IgD-negative memory B cell (primary cell): ENCODE measurements at regions not wholly inside any gene's neighbourhood (a gene's known extent, or its start where the extent isn't known, plus 50 kb on each side); places are given as distances from the start of the nearest gene placed in this dataset.

Experiments
- H3K27ac Mint-ChIP-seq, 3 donors: one replicate each; pipeline ENCODE4 v1.8.0; 2020 to 2022; ENCODE audit warnings: mild to moderate bottlenecking in 3 of 3, mixed read lengths in 3 of 3, moderate library complexity in 1 of 3
- H3K27me3 Mint-ChIP-seq: one replicate; pipeline ENCODE4 v1.8.0; 2021; ENCODE audit warnings: mixed read lengths
- H3K36me3 Mint-ChIP-seq: one replicate; pipeline ENCODE4 v1.8.0; 2020; ENCODE audit warnings: mild to moderate bottlenecking, mixed read lengths
- H3K4me1 Mint-ChIP-seq, 3 donors: one replicate each; pipeline ENCODE4 v1.8.0; 2020 to 2022; ENCODE audit warnings: mixed read lengths in 3 of 3, mild to moderate bottlenecking in 1 of 3
- H3K4me3 Mint-ChIP-seq, 4 donors: one replicate each; pipeline ENCODE4 v1.8.0; 2020 to 2022; ENCODE audit warnings: mild to moderate bottlenecking in 4 of 4, mixed read lengths in 4 of 4, moderate library complexity in 3 of 4
- H3K9me3 Mint-ChIP-seq, 3 donors: one replicate each; pipeline ENCODE4 v1.8.0; 2020 to 2021; ENCODE audit warnings: mixed read lengths in 3 of 3, mild to moderate bottlenecking in 1 of 3

DNA sequence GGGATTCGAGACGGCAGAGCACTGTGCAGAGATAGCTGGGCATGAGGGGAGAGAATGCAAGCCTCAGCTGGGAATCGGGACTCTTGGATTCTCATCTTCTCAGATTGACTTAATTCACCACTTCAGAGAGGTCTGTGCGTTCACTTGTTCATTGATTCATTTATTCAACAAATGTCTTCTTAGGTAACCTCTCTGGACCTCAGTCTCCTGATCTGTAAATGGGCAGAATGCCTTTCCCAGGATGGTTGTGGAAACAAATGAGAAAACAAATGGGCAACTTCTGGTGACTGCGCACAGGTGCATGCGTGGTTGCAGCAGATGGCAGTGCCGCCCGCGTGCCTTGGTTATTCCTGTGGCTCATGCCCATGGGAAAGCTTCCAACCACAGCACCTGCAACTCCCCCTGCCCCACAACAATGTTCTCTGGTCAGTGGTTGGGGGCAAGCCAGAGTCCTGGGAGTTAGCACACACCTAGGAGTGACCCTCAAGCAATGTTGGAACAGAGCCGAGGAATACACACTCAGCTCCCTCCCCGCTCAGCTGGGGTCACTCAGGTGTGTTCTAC is 110.1 kb upstream of the RUNX3 start:
- Mint-ChIP-seq H3K4me3 (no peak overlapping the region), H3K27ac (no peak overlapping the region), H3K9me3 (no peaks in the 10 kb centered on the region), H3K4me1 (peaks cover 7 to 11% (median 9%) of the 10 kb centered on the region in 3 donors), H3K27me3 (peaks cover 2% of the 10 kb centered on the region), H3K36me3 (no peaks in the 10 kb centered on the region)

DNA sequence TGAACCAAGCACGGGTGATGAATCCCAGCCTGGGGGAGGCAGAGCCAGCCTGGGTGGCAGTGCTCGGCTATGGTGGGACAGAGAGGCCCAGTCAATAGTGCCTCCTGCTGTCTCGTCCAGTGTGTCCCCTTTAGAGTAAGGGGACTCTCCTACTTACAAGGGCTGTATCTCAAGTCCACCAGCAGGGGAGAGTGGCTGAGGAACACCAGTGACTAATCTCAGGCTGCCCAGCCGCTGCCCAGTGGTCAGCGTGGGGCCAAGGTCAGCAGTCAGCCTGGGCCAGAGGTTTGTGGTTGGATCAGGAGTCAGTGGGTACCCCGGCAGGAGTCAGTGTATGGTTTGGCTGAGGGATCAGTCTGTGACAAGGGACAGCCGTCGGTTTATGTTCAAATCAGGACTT is 109.2 kb upstream of the RUNX3 start:
- peak overlapping the region in 1 of 3 donors; percentile 23 for H3K27ac Mint-ChIP-seq
- H3K4me1 Mint-ChIP-seq: peaks cover 9 to 15% (median 13%) of the 10 kb centered on the region in 3 donors
- H3K36me3 Mint-ChIP-seq: no peaks in the 10 kb centered on the region
- no peak overlapping the region for H3K4me3 Mint-ChIP-seq
- no peaks in the 10 kb centered on the region for H3K9me3 Mint-ChIP-seq
- peaks cover 2% of the 10 kb centered on the region for H3K27me3 Mint-ChIP-seq

- Mint-ChIP-seq H3K27me3 (peaks cover 2% of the 10 kb centered on the region), H3K9me3 (no peaks in the 10 kb centered on the region), H3K4me3 (peak overlapping the region in 1 of 4 donors; percentile 37), H3K36me3 (no peaks in the 10 kb centered on the region), H3K27ac (no peak overlapping the region), H3K4me1 (peaks cover 11 to 20% (median 16%) of the 10 kb centered on the region in 3 donors)
Measured at GRCh38 chr1:25038699-25039098, 108.6 kb upstream of the RUNX3 start.

GRCh38 chr1:25037174-25038074 is 107.3 kb upstream of the RUNX3 start:
- H3K9me3 Mint-ChIP-seq: no peaks in the 10 kb centered on the region
- H3K4me3 Mint-ChIP-seq: peak overlapping the region in 2 of 4 donors; percentile 2 to 60
- no peaks in the 10 kb centered on the region for H3K36me3 Mint-ChIP-seq
- peaks cover 24 to 33% (median 29%) of the 10 kb centered on the region in 3 donors for H3K4me1 Mint-ChIP-seq
- peak overlapping the region in 2 of 3 donors; percentile 36 to 57 for H3K27ac Mint-ChIP-seq
- peaks cover 2% of the 10 kb centered on the region for H3K27me3 Mint-ChIP-seq

DNA sequence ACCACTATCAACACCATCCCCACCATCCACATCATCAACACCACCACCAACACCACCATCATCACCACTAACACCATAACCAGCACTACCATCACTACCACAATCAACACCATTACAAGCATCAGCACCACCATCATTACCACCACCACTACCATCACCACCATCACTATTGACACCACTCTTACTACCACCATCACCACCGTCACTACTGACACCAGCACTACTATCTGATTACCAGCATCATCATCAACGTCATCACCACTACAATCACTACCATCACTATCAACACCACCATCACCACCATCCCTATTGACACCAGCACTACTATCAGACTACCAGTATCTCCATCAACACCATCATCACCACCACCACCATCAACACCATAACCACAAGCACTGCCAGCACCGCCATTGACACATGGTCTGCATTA is 106.1 kb upstream of the RUNX3 start:
- Mint-ChIP-seq H3K4me1 (peaks cover 34 to 45% (median 38%) of the 10 kb centered on the region in 3 donors), H3K4me3 (no peak overlapping the region), H3K36me3 (no peaks in the 10 kb centered on the region), H3K9me3 (no peaks in the 10 kb centered on the region), H3K27me3 (no peaks in the 10 kb centered on the region), H3K27ac (no peak overlapping the region)

GRCh38 chr1:25035523-25036116 is 105.5 kb upstream of the RUNX3 start:
- Mint-ChIP-seq H3K4me3 (no peak overlapping the region), H3K4me1 (peaks cover 31 to 47% (median 40%) of the 10 kb centered on the region in 3 donors), H3K9me3 (no peaks in the 10 kb centered on the region), H3K27ac (peak overlapping the region in 1 of 3 donors; percentile 87), H3K27me3 (no peaks in the 10 kb centered on the region), H3K36me3 (no peaks in the 10 kb centered on the region)

- H3K4me1 Mint-ChIP-seq: peaks cover 36 to 51% (median 47%) of the 10 kb centered on the region in 3 donors
- no peaks in the 10 kb centered on the region for H3K36me3 Mint-ChIP-seq
- H3K27ac Mint-ChIP-seq: peak overlapping the region in 1 of 3 donors; percentile 87
- H3K9me3 Mint-ChIP-seq: no peaks in the 10 kb centered on the region
- no peaks in the 10 kb centered on the region for H3K27me3 Mint-ChIP-seq
- no peak overlapping the region for H3K4me3 Mint-ChIP-seq
Measured at GRCh38 chr1:25034736-25035522, 104.9 kb upstream of the RUNX3 start.

DNA sequence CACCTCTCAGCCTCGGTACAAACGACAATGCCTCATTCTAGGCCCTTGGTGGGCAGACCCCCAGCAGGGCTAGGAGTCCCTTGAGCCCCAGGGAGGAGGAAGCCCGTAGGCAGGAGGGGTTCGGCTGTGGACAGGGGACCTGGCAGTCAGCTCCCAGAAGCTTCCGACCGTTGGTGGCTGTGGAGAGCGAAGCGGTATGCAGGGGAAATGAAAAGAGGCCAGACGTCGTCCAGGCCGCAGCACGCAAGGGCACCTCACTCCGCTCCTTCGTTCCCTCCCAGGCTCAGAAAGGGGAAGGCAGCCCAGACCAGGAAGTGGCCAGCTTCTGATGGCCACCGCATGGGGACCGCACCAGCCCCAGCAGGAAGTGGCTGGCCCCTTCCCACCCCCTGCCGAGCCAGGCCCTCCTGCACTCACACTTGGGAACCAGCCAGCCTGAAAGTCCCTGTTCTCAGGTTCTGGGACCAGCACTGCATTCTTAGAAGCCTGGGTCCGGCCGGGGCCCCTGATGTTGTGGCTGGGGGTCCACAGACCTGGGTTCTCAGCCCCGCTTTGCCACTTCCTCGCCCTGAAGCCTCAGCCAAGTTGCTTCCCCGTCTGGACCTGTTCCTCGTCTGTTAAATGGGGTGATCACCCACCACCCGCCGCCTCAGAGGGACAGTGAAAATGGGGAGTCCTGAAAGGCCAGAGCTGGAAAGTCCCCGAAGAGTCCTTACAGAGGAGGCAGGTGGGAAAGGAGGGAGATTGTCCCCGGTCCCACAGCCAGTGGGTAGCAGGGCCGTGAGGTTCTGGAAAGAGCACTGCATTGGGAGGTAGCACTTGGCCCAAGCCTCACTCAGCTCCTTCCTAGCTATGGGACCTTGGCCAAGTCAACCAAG is 104.0 kb upstream of the RUNX3 start:
- Mint-ChIP-seq H3K27ac (peak overlapping the region; percentile 52 to 96 (median 63)), H3K4me1 (peaks cover 45 to 59% (median 55%) of the 10 kb centered on the region in 3 donors), H3K4me3 (peak overlapping the region in 3 of 4 donors; percentile 16 to 86 (median 80)), H3K27me3 (no peaks in the 10 kb centered on the region), H3K36me3 (no peaks in the 10 kb centered on the region), H3K9me3 (no peaks in the 10 kb centered on the region)

GRCh38 chr1:25033030-25033827 is 103.2 kb upstream of the RUNX3 start:
- Mint-ChIP-seq H3K4me1 (peaks cover 51 to 66% (median 62%) of the 10 kb centered on the region in 3 donors), H3K36me3 (no peaks in the 10 kb centered on the region), H3K27ac (peak overlapping the region; percentile 95 to 96 (median 96)), H3K27me3 (no peaks in the 10 kb centered on the region), H3K4me3 (peak overlapping the region; percentile 21 to 86 (median 76)), H3K9me3 (no peaks in the 10 kb centered on the region)

GRCh38 chr1:25031966-25032667 is 102.0 kb upstream of the RUNX3 start:
- Mint-ChIP-seq H3K4me3 (peak overlapping the region; percentile 68 to 86 (median 76)), H3K27ac (peak overlapping the region; percentile 95 to 96 (median 96)), H3K36me3 (no peaks in the 10 kb centered on the region), H3K27me3 (no peaks in the 10 kb centered on the region), H3K9me3 (no peaks in the 10 kb centered on the region), H3K4me1 (peaks cover 49 to 65% (median 62%) of the 10 kb centered on the region in 3 donors)

DNA sequence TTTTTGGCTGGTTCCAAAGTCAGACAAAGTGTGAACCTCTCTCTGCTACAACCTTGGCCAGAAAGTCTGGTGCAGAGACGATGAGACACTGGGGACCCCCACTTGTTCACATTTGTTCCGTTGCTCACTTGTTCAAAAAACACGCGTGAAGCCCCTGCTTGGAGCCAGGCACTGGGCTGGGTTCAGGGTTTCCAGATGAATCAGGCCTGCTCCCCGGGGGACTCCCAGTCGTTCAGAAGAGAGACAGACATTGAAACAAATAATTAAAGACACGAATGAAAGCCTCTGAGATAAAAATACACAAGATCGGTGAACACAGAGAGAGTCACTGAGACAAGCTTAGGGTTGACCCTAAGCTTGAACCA is 101.5 kb upstream of the RUNX3 start:
- Mint-ChIP-seq H3K9me3 (no peaks in the 10 kb centered on the region), H3K27me3 (no peaks in the 10 kb centered on the region), H3K4me1 (peaks cover 46 to 63% (median 58%) of the 10 kb centered on the region in 3 donors), H3K27ac (peak overlapping the region; percentile 95 to 96 (median 96)), H3K4me3 (peak overlapping the region in 3 of 4 donors; percentile 68 to 86 (median 84)), H3K36me3 (no peaks in the 10 kb centered on the region)

DNA sequence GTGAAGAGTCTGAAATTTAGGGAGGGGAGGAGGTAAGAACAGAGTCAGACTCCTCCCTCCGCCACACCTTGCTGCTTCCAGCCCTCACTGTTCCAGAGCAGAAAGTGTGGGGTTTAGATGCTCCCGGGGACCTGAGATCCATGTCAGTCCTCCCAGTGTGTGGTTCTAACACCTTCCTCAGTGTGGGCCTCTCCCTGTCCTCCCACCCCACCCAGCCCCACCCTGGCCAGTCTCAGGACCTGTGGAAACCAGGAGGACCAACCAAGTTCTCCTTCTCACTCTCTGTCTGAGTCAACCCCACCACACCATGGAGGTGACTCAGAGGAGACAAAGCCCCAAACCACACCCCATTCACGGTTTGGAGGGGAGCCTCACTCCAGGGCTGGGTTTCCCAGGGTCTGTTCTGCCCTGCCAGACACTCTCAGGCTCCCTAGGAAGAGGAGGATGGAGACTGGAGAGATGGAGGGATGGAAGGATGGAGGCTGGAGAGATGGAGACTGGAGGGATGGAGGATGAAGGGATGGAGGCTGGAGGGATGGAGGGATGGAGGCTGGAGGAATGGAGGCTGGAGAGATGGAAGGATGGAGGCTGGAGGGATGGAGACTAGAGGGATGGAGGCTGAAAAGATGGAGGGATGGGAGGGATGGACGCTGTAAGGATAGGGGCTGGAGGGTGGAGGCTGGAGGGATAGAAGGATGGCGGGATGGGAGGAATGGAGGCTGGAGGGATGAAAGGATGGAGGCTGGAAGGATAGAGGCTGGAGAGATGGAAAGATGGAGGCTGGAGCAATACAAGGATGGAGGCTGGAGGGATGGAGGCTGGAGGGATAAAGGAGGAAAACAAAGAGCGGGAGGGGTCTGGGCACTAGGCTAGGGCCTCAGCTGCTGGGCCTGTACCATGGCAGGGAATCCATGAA is 100.9 kb upstream of the RUNX3 start:
- H3K27me3 Mint-ChIP-seq: no peaks in the 10 kb centered on the region
- peak overlapping the region in 3 of 4 donors; percentile 51 to 87 (median 73) for H3K4me3 Mint-ChIP-seq
- no peaks in the 10 kb centered on the region for H3K9me3 Mint-ChIP-seq
- H3K27ac Mint-ChIP-seq: peak overlapping the region in 2 of 3 donors; percentile 95 to 96
- no peaks in the 10 kb centered on the region for H3K36me3 Mint-ChIP-seq
- peaks cover 46 to 63% (median 58%) of the 10 kb centered on the region in 3 donors for H3K4me1 Mint-ChIP-seq
